GM23338 (cell line): ENCODE measurements at regions not wholly inside any gene's neighbourhood (a gene's known extent, or its start where the extent isn't known, plus 50 kb on each side); places are given as distances from the start of the nearest gene placed in this dataset.

Experiments
- ATAC-seq: fragments of 200-7000 bp; cut with Tn5 transposase; 3 replicates; pipeline ENCODE4 v1.9.1; 2020
- DNase-seq: peaks from one replicate; pipeline ENCODE4 v3.0.0-alpha.2; 2015; ENCODE audit warnings: low spot score
- H2AFZ ChIP-seq: fragments of 200-600 bp; sonication (generic); 2 replicates; pipeline ENCODE4 v1.8.0; 2016; ENCODE audit warnings: antibody characterized with exemption, mild to moderate bottlenecking, moderate library complexity
- H3F3A ChIP-seq: fragments of 200-600 bp; sonication (generic); replicated peaks from 2 replicates; pipeline ENCODE4 v1.8.0; 2017; ENCODE audit warnings: antibody characterized with exemption, mixed run types, low read depth
- H3K27ac ChIP-seq: fragments of 200-600 bp; sonication (generic); 2 replicates; pipeline ENCODE4 v1.6.1; 2016; ENCODE audit warnings: low read depth
- H3K27me3 ChIP-seq: fragments of 200-600 bp; sonication (generic); 2 replicates; pipeline ENCODE4 v1.8.0; 2016; ENCODE audit warnings: mild to moderate bottlenecking, mixed run types, moderate library complexity; ENCODE audit not compliant: insufficient read depth
- H3K36me3 ChIP-seq: fragments of 200-600 bp; sonication (generic); 2 replicates; pipeline ENCODE4 v1.8.0; 2016; ENCODE audit warnings: mild to moderate bottlenecking; ENCODE audit not compliant: insufficient read depth
- H3K4me1 ChIP-seq: fragments of 200-600 bp; sonication (generic); 2 replicates; pipeline ENCODE4 v1.8.0; 2016; ENCODE audit warnings: mild to moderate bottlenecking, moderate library complexity; ENCODE audit not compliant: insufficient read depth
- H3K4me2 ChIP-seq: fragments of 200-600 bp; sonication (generic); 2 replicates; pipeline ENCODE4 v1.7.1; 2017; ENCODE audit warnings: mixed run types
- H3K4me3 ChIP-seq: fragments of 200-600 bp; sonication (generic); 2 replicates; pipeline ENCODE4 v1.6.1; 2016; ENCODE audit warnings: mixed run types
- H3K79me2 ChIP-seq: fragments of 200-600 bp; sonication (generic); replicated peaks from 2 replicates; pipeline ENCODE4 v1.8.0; 2017; ENCODE audit warnings: mild to moderate bottlenecking; ENCODE audit not compliant: insufficient read depth
- H3K9me2 ChIP-seq: fragments of 200-600 bp; sonication (generic); 2 replicates; pipeline ENCODE4 v1.8.0; 2017; ENCODE audit not compliant: insufficient read depth
- H4K20me1 ChIP-seq: fragments of 200-600 bp; sonication (generic); replicated peaks from 2 replicates; pipeline ENCODE4 v1.8.0; 2017; ENCODE audit warnings: mild to moderate bottlenecking; ENCODE audit not compliant: insufficient read depth
- H3K27ac Mint-ChIP-seq: 2 replicates; pipeline ENCODE4 v1.8.0; 2020; ENCODE audit warnings: inconsistent platforms, mild to moderate bottlenecking, moderate library complexity, mixed read lengths
- H3K27me3 Mint-ChIP-seq: 3 replicates; pipeline ENCODE4 v1.8.0; 2022; ENCODE audit warnings: low read depth, mild to moderate bottlenecking, moderate library complexity, mixed read lengths, inconsistent platforms; ENCODE audit not compliant: insufficient read depth, poor library complexity
- H3K36me3 Mint-ChIP-seq: 3 replicates; pipeline ENCODE4 v1.8.0; 2021; ENCODE audit warnings: low read depth, mild to moderate bottlenecking, inconsistent platforms, moderate library complexity, mixed read lengths
- H3K4me1 Mint-ChIP-seq: 3 replicates; pipeline ENCODE4 v1.8.0; 2020; ENCODE audit warnings: mild to moderate bottlenecking, inconsistent platforms, mixed read lengths
- H3K4me3 Mint-ChIP-seq: 3 replicates; pipeline ENCODE4 v1.8.0; 2021; ENCODE audit warnings: moderate library complexity, mild to moderate bottlenecking, inconsistent platforms, mixed read lengths
- H3K9me3 Mint-ChIP-seq: 3 replicates; pipeline ENCODE4 v1.8.0; 2020; ENCODE audit warnings: moderate library complexity, mild to moderate bottlenecking, inconsistent platforms, mixed read lengths
- CREB1 ChIP-seq: fragments of 250-450 bp; sonication (Bioruptor Pico); IDR thresholded peaks from 2 replicates; pipeline ENCODE4 v1.5.0; 2020; ENCODE audit warnings: low read depth, mild to moderate bottlenecking, moderate library complexity
- EZH2 ChIP-seq: fragments of 200-600 bp; sonication (generic); IDR thresholded peaks from one replicate; pipeline ENCODE4 v1.8.0; 2017; ENCODE audit warnings: antibody characterized with exemption, mild to moderate bottlenecking, low read depth; ENCODE audit not compliant: unreplicated experiment
- EZH2phosphoT487 ChIP-seq: fragments of 200-600 bp; sonication (generic); IDR thresholded peaks from one replicate; pipeline ENCODE4 v1.8.1; 2018; ENCODE audit warnings: antibody characterized with exemption; ENCODE audit not compliant: unreplicated experiment
- JUNB ChIP-seq: IDR thresholded peaks from one replicate; pipeline ENCODE4 v1.6.1; 2016; ENCODE audit warnings: antibody characterized with exemption; ENCODE audit not compliant: unreplicated experiment
- NANOG ChIP-seq: IDR thresholded peaks from 2 replicates; pipeline ENCODE4 v1.6.1; 2016; ENCODE audit warnings: antibody characterized with exemption, borderline replicate concordance
- POLR2AphosphoS5 ChIP-seq: IDR thresholded peaks from 2 replicates; pipeline ENCODE4 v1.6.1; 2016; ENCODE audit warnings: antibody characterized with exemption, low read depth
- ZNF114 ChIP-seq: fragments of 250-450 bp; sonication (Bioruptor Pico); IDR thresholded peaks from 2 replicates; pipeline ENCODE4 v1.5.0; 2020; ENCODE audit warnings: mild to moderate bottlenecking, moderate library complexity
- ZNF331 ChIP-seq: fragments of 250-450 bp; sonication (Bioruptor Pico); IDR thresholded peaks from 2 replicates; pipeline ENCODE4 v1.5.0; 2020; ENCODE audit warnings: low read depth, mild to moderate bottlenecking, moderate library complexity
- TF ChIP-seq, protein P1 (sequence below), 2 experiments: fragments of 200-600 bp in 1 of 2; sonication (generic) in 1 of 2; conservative IDR thresholded peaks; 2 replicates each; pipeline versions ENCODE4 v1.5.1 to v1.6.1; 2016 to 2017; ENCODE audit warnings: antibody characterized with exemption in 2 of 2, low read depth in 2 of 2, mild to moderate bottlenecking in 2 of 2, moderate library complexity in 1 of 2
- TF ChIP-seq, protein P2 (sequence below): IDR thresholded peaks from 2 replicates; pipeline ENCODE4 v1.6.1; 2016; ENCODE audit warnings: antibody characterized with exemption
- TF ChIP-seq, protein P3 (sequence below): IDR thresholded peaks from one replicate; pipeline ENCODE4 v1.6.1; 2018; ENCODE audit warnings: antibody characterized with exemption; ENCODE audit not compliant: unreplicated experiment

DNA sequence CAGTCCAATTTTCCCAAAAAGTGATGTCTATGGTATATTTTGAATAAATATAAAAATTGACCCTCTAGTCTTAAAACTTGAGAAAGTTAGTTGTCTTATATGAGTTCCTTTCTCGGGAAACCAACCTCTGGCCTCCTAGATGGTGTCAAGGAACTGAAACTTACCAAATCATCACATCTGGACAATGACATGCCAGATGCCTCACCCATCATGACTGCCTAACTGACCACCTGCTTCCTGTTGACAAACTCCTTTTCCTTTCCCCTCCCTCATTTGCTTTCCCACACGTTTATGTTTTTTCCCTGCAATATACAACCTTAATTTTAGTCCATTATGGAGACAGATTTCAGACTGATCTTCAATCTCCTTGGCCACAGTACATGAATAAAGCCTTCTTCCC lies 731.0 kb downstream of the EPHA7 start (continued):
- TF ChIP-seq, protein P1, sequence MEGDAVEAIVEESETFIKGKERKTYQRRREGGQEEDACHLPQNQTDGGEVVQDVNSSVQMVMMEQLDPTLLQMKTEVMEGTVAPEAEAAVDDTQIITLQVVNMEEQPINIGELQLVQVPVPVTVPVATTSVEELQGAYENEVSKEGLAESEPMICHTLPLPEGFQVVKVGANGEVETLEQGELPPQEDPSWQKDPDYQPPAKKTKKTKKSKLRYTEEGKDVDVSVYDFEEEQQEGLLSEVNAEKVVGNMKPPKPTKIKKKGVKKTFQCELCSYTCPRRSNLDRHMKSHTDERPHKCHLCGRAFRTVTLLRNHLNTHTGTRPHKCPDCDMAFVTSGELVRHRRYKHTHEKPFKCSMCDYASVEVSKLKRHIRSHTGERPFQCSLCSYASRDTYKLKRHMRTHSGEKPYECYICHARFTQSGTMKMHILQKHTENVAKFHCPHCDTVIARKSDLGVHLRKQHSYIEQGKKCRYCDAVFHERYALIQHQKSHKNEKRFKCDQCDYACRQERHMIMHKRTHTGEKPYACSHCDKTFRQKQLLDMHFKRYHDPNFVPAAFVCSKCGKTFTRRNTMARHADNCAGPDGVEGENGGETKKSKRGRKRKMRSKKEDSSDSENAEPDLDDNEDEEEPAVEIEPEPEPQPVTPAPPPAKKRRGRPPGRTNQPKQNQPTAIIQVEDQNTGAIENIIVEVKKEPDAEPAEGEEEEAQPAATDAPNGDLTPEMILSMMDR (conservative IDR thresholded peaks at IDR 0.05; ENCODE audit: low read depth in 2 of 2) = no peak
- no peak for TF ChIP-seq NANOG
- TF ChIP-seq EZH2 = no peak
- no peak for TF ChIP-seq EZH2phosphoT487
- TF ChIP-seq ZNF114 (CRISPR knock-in tag) = no peak
- no peak for TF ChIP-seq POLR2AphosphoS5
- TF ChIP-seq, protein P2, sequence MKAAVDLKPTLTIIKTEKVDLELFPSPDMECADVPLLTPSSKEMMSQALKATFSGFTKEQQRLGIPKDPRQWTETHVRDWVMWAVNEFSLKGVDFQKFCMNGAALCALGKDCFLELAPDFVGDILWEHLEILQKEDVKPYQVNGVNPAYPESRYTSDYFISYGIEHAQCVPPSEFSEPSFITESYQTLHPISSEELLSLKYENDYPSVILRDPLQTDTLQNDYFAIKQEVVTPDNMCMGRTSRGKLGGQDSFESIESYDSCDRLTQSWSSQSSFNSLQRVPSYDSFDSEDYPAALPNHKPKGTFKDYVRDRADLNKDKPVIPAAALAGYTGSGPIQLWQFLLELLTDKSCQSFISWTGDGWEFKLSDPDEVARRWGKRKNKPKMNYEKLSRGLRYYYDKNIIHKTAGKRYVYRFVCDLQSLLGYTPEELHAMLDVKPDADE = no peak
- no peak for TF ChIP-seq ZNF331 (CRISPR knock-in tag)

DNA sequence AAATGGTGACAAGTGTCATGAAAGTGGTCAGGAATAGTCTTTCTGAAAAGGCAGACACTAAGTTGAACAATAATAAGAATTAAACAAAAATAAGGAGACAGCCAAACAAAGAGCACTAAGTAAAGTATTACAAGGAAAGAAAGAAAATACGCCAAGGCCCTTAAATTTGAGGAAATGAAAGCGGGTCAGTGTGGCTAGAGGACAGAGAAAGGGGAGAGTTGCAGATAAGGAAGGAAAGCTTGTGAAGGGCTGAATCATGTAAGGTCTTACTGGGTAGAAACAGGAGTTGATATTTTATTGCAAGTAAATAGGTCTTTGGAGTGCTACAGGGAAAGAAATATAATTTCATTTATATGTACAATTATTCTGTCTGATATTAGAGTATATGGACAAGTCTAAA lies 732.1 kb downstream of the EPHA7 start:
- no peaks in the 10 kb centered on the region for H4K20me1 ChIP-seq
- H3K4me3 ChIP-seq = no peak overlapping the region
- H3F3A ChIP-seq = no peaks in the 10 kb centered on the region
- ATAC-seq = no peak
- no peak overlapping the region for H3K27ac ChIP-seq
- no peak overlapping the region for H2AFZ ChIP-seq
- H3K4me1 ChIP-seq = no peaks in the 10 kb centered on the region
- Mint-ChIP-seq H3K4me1 (no peaks in the 10 kb centered on the region), H3K36me3 (no peaks in the 10 kb centered on the region), H3K9me3 (no peaks in the 10 kb centered on the region), H3K27me3 (no peaks in the 10 kb centered on the region), H3K27ac (no peak overlapping the region), H3K4me3 (no peak overlapping the region)
- DNase-seq = no peak
- no peaks in the 10 kb centered on the region for H3K79me2 ChIP-seq
- H3K36me3 ChIP-seq = no peaks in the 10 kb centered on the region
- TF ChIP-seq JUNB = no peak
- TF ChIP-seq, protein P3, sequence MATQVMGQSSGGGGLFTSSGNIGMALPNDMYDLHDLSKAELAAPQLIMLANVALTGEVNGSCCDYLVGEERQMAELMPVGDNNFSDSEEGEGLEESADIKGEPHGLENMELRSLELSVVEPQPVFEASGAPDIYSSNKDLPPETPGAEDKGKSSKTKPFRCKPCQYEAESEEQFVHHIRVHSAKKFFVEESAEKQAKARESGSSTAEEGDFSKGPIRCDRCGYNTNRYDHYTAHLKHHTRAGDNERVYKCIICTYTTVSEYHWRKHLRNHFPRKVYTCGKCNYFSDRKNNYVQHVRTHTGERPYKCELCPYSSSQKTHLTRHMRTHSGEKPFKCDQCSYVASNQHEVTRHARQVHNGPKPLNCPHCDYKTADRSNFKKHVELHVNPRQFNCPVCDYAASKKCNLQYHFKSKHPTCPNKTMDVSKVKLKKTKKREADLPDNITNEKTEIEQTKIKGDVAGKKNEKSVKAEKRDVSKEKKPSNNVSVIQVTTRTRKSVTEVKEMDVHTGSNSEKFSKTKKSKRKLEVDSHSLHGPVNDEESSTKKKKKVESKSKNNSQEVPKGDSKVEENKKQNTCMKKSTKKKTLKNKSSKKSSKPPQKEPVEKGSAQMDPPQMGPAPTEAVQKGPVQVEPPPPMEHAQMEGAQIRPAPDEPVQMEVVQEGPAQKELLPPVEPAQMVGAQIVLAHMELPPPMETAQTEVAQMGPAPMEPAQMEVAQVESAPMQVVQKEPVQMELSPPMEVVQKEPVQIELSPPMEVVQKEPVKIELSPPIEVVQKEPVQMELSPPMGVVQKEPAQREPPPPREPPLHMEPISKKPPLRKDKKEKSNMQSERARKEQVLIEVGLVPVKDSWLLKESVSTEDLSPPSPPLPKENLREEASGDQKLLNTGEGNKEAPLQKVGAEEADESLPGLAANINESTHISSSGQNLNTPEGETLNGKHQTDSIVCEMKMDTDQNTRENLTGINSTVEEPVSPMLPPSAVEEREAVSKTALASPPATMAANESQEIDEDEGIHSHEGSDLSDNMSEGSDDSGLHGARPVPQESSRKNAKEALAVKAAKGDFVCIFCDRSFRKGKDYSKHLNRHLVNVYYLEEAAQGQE = no peak
- no peak for TF ChIP-seq EZH2phosphoT487
- TF ChIP-seq POLR2AphosphoS5 = no peak
- no peak for TF ChIP-seq EZH2
- no peak for TF ChIP-seq CREB1 (CRISPR knock-in tag)
- H3K4me2 ChIP-seq = no peak overlapping the region
- no peaks in the 10 kb centered on the region for H3K27me3 ChIP-seq
- H3K9me2 ChIP-seq = no peaks in the 10 kb centered on the region
